GM18870 (cell line): ENCODE measurements at regions not wholly inside any gene's neighbourhood (a gene's known extent, or its start where the extent isn't known, plus 50 kb on each side); places are given as distances from the start of the nearest gene placed in this dataset.
"Not testable (repeated sequence)": the region's sequence is repeated elsewhere in the genome, so short reads cannot be mapped to it uniquely, and the experiment has no call there.

Source experiments
- ATAC-seq: cut with Tn5 transposase; IDR thresholded peaks from one replicate; pipeline ENCODE4 v1.9.1; 2021; ENCODE audit warnings: moderate library complexity; ENCODE audit not compliant: unreplicated experiment

- ATAC-seq, result not testable (repeated sequence)
Observed at GRCh38 chr6:4725136-4725760, 51.0 kb upstream of the CDYL start.

- not testable (repeated sequence) for ATAC-seq
Observed at GRCh38 chr6:4724727-4725126, 51.5 kb upstream of the CDYL start.

- no peak for ATAC-seq
Observed at GRCh38 chr6:4723383-4723782, 52.8 kb upstream of the CDYL start.

GRCh38 chr6:4721368-4721767 lies 54.8 kb upstream of the CDYL start:
- not testable (repeated sequence) for ATAC-seq

- no peak for ATAC-seq
Observed at GRCh38 chr6:4719491-4719890, 56.7 kb upstream of the CDYL start.

- no peak for ATAC-seq
Observed at GRCh38 chr6:4717856-4718255, 58.3 kb upstream of the CDYL start.

- ATAC-seq, result no peak
Observed at GRCh38 chr6:4717124-4717523, 59.1 kb upstream of the CDYL start.

- ATAC-seq, result no peak
Observed at GRCh38 chr6:4714961-4715501, 61.2 kb upstream of the CDYL start.

GRCh38 chr6:4712291-4712690 lies 63.9 kb upstream of the CDYL start:
- no peak for ATAC-seq

- ATAC-seq, result no peak
Observed at GRCh38 chr6:4707011-4707410, 69.2 kb upstream of the CDYL start.

GRCh38 chr6:4705809-4706208 lies 70.4 kb upstream of the CDYL start:
- ATAC-seq, result no peak

GRCh38 chr6:4703382-4703781 lies 72.8 kb upstream of the CDYL start:
- no peak for ATAC-seq

GRCh38 chr6:4698901-4699659 lies 77.1 kb upstream of the CDYL start:
- ATAC-seq, result no peak

- ATAC-seq, result no peak
Observed at GRCh38 chr6:4693173-4693970, 82.8 kb upstream of the CDYL start.

GRCh38 chr6:4692664-4693063 lies 83.5 kb upstream of the CDYL start:
- no peak for ATAC-seq

- ATAC-seq, result no peak
Observed at GRCh38 chr6:4687989-4688947, 87.9 kb upstream of the CDYL start.

- ATAC-seq, result no peak
Observed at GRCh38 chr6:4687656-4687988, 88.6 kb upstream of the CDYL start.

- no peak for ATAC-seq
Observed at GRCh38 chr6:4682431-4683097, 93.6 kb upstream of the CDYL start.

GRCh38 chr6:4678506-4679300 lies 97.5 kb upstream of the CDYL start:
- no peak for ATAC-seq
